LHCN-M2 (cell line): ENCODE measurements at regions not wholly inside any gene's neighbourhood (a gene's known extent, or its start where the extent isn't known, plus 50 kb on each side); places are given as distances from the start of the nearest gene placed in this dataset.
"Not testable (repeated sequence)": the region's sequence is repeated elsewhere in the genome, so short reads cannot be mapped to it uniquely, and the experiment has no call there.

Source experiments
- DNase-seq: peaks from one replicate; pipeline ENCODE4 v3.0.0-alpha.2; 2012; ENCODE audit warnings: low read depth

DNA sequence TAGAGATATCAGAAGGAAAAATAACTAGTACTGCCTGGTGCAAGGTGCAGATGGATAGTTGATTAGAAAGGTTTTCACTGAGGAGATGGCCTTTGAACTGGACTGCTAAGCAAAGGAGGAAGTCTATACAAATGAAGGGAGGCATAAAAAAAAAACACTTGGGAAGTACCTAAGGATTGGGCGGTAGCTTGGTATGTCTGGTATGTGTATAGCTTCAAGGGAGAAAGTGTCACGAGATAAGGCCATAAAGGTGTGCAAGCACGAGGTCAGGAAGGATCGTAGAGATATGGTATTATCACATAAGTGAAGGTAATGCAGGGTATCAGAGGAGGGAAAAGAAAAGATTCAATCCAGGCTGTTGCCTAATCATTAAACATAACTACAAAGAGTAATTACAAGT is 517.2 kb upstream of the TSPY4 start:
- DNase-seq = no peak

GRCh38 chrY:8821106-8821505 is 516.2 kb upstream of the TSPY4 start:
- DNase-seq = peak; percentile 80

- no peak for DNase-seq
Measured at GRCh38 chrY:8852278-8852677, 485.0 kb upstream of the TSPY4 start.

DNA sequence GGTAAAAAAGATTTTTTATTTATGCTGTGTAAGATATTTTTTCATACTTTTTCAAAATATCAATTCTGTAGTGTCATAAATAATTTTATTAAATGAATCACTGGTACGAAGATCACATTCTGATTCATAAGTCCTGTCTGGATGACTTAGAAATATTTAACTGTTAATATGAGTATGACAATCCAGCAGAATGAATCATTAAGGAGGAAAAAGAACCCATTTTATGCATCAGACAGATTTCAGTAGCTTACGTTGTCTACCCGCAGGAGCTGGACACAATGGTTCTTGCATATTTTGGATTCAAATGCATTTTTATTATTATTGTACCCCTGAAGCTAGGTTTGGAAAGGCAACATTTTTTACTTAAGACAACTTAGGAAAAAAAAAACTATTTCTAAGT is 448.9 kb upstream of the TSPY4 start:
- peak; percentile 51 for DNase-seq

- peak; percentile 12 for DNase-seq
Measured at GRCh38 chrY:8897876-8898275, 439.4 kb upstream of the TSPY4 start.

GRCh38 chrY:8905141-8905540 is 432.1 kb upstream of the TSPY4 start:
- DNase-seq = no peak

DNA sequence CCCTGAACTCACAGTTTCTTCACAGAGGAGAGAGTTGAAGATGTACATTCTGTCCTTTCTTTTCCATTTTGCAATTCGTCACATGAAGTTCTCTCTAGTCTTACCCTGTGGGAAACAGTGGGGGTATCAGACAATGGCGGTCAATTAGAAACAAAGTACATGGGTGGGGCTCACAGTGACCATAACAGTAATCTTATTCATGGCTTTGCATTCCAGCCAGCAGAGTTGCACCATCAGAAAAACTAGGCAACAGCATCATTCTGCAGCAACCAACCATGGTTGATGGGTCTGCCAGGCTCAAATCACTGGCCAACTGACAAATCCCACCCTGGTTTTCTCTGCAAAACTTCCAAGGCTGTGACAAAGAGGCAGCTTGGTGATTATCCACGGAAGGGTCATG is 414.7 kb upstream of the TSPY4 start:
- DNase-seq = not testable (repeated sequence)
